ENCODE measurements at regions not wholly inside any gene's neighbourhood (a gene's known extent, or its start where the extent isn't known, plus 50 kb on each side); places are given as distances from the start of the nearest gene placed in this dataset.
"Not testable (repeated sequence)": the region's sequence is repeated elsewhere in the genome, so short reads cannot be mapped to it uniquely, and the experiment has no call there.

- DNase-seq (ENCODE audit: low spot score) (no peak), ATAC-seq (ENCODE audit: insufficient number of reproducible peaks, low FRiP score, low read depth) (no peak)
- Histone ChIP-seq H3K27ac (no peak overlapping the region), H3K4me3 (no peak overlapping the region), H3K36me3 (no peaks in the 10 kb centered on the region), H3K9me3 (no peaks in the 10 kb centered on the region), H3K4me1 (ENCODE audit: control insufficient read depth in 1 of 2, low read depth in 2 of 2) (no peaks in the 10 kb centered on the region), H3K27me3 (replicated peaks; ENCODE audit: insufficient read depth) (no peaks in the 10 kb centered on the region)
- TF ChIP-seq, protein P1, sequence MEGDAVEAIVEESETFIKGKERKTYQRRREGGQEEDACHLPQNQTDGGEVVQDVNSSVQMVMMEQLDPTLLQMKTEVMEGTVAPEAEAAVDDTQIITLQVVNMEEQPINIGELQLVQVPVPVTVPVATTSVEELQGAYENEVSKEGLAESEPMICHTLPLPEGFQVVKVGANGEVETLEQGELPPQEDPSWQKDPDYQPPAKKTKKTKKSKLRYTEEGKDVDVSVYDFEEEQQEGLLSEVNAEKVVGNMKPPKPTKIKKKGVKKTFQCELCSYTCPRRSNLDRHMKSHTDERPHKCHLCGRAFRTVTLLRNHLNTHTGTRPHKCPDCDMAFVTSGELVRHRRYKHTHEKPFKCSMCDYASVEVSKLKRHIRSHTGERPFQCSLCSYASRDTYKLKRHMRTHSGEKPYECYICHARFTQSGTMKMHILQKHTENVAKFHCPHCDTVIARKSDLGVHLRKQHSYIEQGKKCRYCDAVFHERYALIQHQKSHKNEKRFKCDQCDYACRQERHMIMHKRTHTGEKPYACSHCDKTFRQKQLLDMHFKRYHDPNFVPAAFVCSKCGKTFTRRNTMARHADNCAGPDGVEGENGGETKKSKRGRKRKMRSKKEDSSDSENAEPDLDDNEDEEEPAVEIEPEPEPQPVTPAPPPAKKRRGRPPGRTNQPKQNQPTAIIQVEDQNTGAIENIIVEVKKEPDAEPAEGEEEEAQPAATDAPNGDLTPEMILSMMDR (IDR thresholded peaks at IDR 0.05) = no peak
Observed at GRCh38 chr19:28140201-28140600, 1072.8 kb downstream of the UQCRFS1 start.

GRCh38 chr19:28137772-28138171 lies 1075.2 kb downstream of the UQCRFS1 start:
- Histone ChIP-seq H3K36me3 (no peaks in the 10 kb centered on the region), H3K27ac (no peak overlapping the region), H3K4me3 (no peak overlapping the region), H3K4me1 (ENCODE audit: control insufficient read depth in 1 of 2, low read depth in 2 of 2) (no peaks in the 10 kb centered on the region), H3K9me3 (no peaks in the 10 kb centered on the region), H3K27me3 (replicated peaks; ENCODE audit: insufficient read depth) (no peaks in the 10 kb centered on the region)
- TF ChIP-seq, protein P1 (IDR thresholded peaks at IDR 0.05) = no peak
- ATAC-seq (ENCODE audit: insufficient number of reproducible peaks, low FRiP score, low read depth) = no peak
- DNase-seq (ENCODE audit: low spot score) = no peak

DNA sequence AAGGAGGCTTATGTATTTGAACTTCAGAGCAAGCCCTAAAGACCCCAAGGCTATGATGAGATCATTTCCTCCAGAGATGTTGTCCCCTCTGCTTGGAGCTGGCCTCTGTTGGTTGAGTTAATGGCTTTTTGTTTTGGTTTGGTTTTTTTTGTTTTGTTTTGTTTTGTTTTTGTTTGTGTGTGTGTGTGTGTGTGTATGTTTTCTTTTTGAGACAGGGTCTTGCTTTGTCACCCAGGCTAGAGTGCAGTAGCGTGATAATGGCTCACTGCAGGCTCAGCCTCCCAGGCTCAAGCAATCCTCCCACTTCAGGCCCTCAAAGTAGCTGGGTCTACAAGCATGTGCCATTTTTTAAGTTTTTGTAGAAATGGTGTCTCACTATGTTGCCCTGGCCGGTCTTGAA lies 1076.2 kb downstream of the UQCRFS1 start:
- ATAC-seq (ENCODE audit: insufficient number of reproducible peaks, low FRiP score, low read depth) (no peak), DNase-seq (ENCODE audit: low spot score) (no peak)
- TF ChIP-seq, protein P1 (IDR thresholded peaks at IDR 0.05) = no peak
- Histone ChIP-seq H3K4me1 (ENCODE audit: control insufficient read depth in 1 of 2, low read depth in 2 of 2) (no peaks in the 10 kb centered on the region), H3K27ac (no peak overlapping the region), H3K36me3 (no peaks in the 10 kb centered on the region), H3K4me3 (no peak overlapping the region), H3K27me3 (replicated peaks; ENCODE audit: insufficient read depth) (no peaks in the 10 kb centered on the region), H3K9me3 (no peaks in the 10 kb centered on the region)

DNA sequence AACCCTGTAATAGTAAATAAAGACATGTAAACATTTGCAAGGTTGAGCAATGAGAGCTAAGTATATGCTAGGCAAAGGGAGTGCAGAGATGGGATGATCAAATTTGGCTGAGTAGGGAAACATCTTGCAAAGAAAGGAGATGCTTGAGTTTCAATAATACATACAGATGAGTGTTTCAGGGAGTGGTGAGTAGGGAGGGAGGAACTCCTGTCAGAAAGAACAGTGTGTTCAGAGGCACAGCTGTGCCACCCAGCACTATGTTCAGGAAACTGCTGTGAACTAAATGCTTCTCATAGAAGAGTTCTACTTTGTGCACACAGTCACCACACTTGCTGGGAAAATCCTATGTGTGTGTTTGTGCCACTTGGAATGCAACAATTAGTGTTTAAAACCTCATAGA lies 1077.1 kb downstream of the UQCRFS1 start:
- H3K4me1 ChIP-seq (ENCODE audit: control insufficient read depth in 1 of 2, low read depth in 2 of 2) = no peaks in the 10 kb centered on the region
- ATAC-seq (ENCODE audit: insufficient number of reproducible peaks, low FRiP score, low read depth) (no peak), DNase-seq (ENCODE audit: low spot score) (no peak)
- no peaks in the 10 kb centered on the region for H3K27me3 ChIP-seq (replicated peaks; ENCODE audit: insufficient read depth)
- no peaks in the 10 kb centered on the region for H3K9me3 ChIP-seq
- H3K36me3 ChIP-seq = no peaks in the 10 kb centered on the region
- H3K27ac ChIP-seq = no peak overlapping the region
- no peak overlapping the region for H3K4me3 ChIP-seq
- TF ChIP-seq, protein P1 (IDR thresholded peaks at IDR 0.05) = no peak

DNA sequence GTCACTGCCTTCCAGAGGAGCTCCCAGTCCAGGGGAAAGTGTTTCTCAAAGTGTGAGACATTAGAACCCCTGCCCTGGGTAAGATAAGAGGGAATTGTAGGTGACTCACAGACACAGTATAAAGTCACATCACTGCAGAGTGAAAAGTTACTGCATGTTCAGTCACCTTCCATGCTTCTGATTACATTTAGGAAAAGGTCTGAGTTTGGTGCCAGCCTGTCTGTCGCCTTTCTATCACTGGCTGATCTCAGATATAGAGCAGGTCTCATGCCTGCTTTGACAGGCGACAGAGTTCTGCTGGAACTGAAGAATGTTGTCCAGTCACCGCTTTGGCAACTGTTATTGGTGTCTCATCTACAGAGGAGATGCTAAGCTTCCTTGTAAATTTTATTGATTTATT lies 1078.6 kb downstream of the UQCRFS1 start:
- TF ChIP-seq, protein P1 (IDR thresholded peaks at IDR 0.05) = no peak
- H3K27me3 ChIP-seq (replicated peaks; ENCODE audit: insufficient read depth) = no peaks in the 10 kb centered on the region
- ATAC-seq (ENCODE audit: insufficient number of reproducible peaks, low FRiP score, low read depth) (no peak), DNase-seq (ENCODE audit: low spot score) (no peak)
- no peaks in the 10 kb centered on the region for H3K9me3 ChIP-seq
- no peak overlapping the region for H3K27ac ChIP-seq
- no peak overlapping the region for H3K4me3 ChIP-seq
- H3K36me3 ChIP-seq = no peaks in the 10 kb centered on the region
- no peaks in the 10 kb centered on the region for H3K4me1 ChIP-seq (ENCODE audit: control insufficient read depth in 1 of 2, low read depth in 2 of 2)

GRCh38 chr19:28130881-28131280 lies 1082.1 kb downstream of the UQCRFS1 start:
- DNase-seq (ENCODE audit: low spot score); H3K36me3 ChIP-seq; H3K4me3 ChIP-seq; H3K27me3 ChIP-seq (replicated peaks; ENCODE audit: insufficient read depth); ATAC-seq (ENCODE audit: insufficient number of reproducible peaks, low FRiP score, low read depth); H3K4me1 ChIP-seq (ENCODE audit: control insufficient read depth in 1 of 2, low read depth in 2 of 2); H3K27ac ChIP-seq; H3K9me3 ChIP-seq: not testable (repeated sequence)
